H1 (cell line): ENCODE measurements at regions not wholly inside any gene's neighbourhood (a gene's known extent, or its start where the extent isn't known, plus 50 kb on each side); places are given as distances from the start of the nearest gene placed in this dataset.

Experiments used
- BCL11A ChIP-seq, 2 experiments: IDR thresholded peaks; one replicate each; pipeline ENCODE4 v1.6.1; 2011; ENCODE audit warnings: low read depth in 2 of 2, low read length in 2 of 2, mild to moderate bottlenecking in 2 of 2
- CEBPB ChIP-seq: IDR thresholded peaks from 2 replicates; pipeline ENCODE4 v1.6.1; 2012; ENCODE audit warnings: low read depth, low read length
- CHD7 ChIP-seq: fragments of 300-600 bp; sonication (generic); IDR thresholded peaks from 2 replicates; pipeline ENCODE4 v1.7.1; 2012; ENCODE audit warnings: low read length, moderate library complexity, mild to moderate bottlenecking, inconsistent platforms; ENCODE audit not compliant: insufficient replicate concordance
- EZH2 ChIP-seq: fragments of 200-600 bp; sonication (generic); IDR thresholded peaks from 2 replicates; pipeline ENCODE4 v1.7.1; 2012; ENCODE audit warnings: low read depth, mild to moderate bottlenecking, moderate library complexity, low read length, inconsistent platforms; ENCODE audit not compliant: severe bottlenecking
- FOSL1 ChIP-seq: IDR thresholded peaks from 2 replicates; pipeline ENCODE4 v1.6.1; 2011; ENCODE audit warnings: mild to moderate bottlenecking, low read depth, low read length, moderate library complexity; ENCODE audit not compliant: insufficient read depth
- JUN ChIP-seq: IDR thresholded peaks from 2 replicates; pipeline ENCODE4 v1.6.1; 2011; ENCODE audit warnings: low read depth, mild to moderate bottlenecking, improper control_type of control experiment, low read length
- MAFK ChIP-seq: IDR thresholded peaks from 2 replicates; pipeline ENCODE4 v1.6.1; 2012; ENCODE audit warnings: low read depth, mild to moderate bottlenecking, improper control_type of control experiment, low read length
- RBBP5 ChIP-seq: IDR thresholded peaks from 2 replicates; pipeline ENCODE4 v1.7.1; 2012; ENCODE audit warnings: low read depth, mild to moderate bottlenecking, inconsistent platforms, low read length, moderate library complexity, borderline replicate concordance
- SIX5 ChIP-seq: IDR thresholded peaks from 2 replicates; pipeline ENCODE4 v1.6.1; 2011; ENCODE audit warnings: mild to moderate bottlenecking, low read depth, low read length
- SP1 ChIP-seq: IDR thresholded peaks from 2 replicates; pipeline ENCODE4 v1.6.1; 2011; ENCODE audit warnings: low read depth, low read length
- USF2 ChIP-seq: IDR thresholded peaks from 2 replicates; pipeline ENCODE4 v1.6.1; 2011; ENCODE audit warnings: low read length, improper control_type of control experiment
- ZNF274 ChIP-seq: IDR thresholded peaks from 2 replicates; pipeline ENCODE4 v1.7.0; 2012; ENCODE audit warnings: low read length, borderline replicate concordance; ENCODE audit errors: extremely low read depth

- TF ChIP-seq CHD7 (no peak), SIX5 (no peak), RBBP5 (no peak), JUN (no peak), SP1 (no peak), CEBPB (no peak), EZH2 (no peak), FOSL1 (no peak), MAFK (no peak), ZNF274 (no peak), BCL11A (IDR thresholded peaks at IDR 0.05; ENCODE audit: low read depth in 2 of 2, low read length in 2 of 2) (no peak), USF2 (no peak)
Observed at GRCh38 chr2:230657906-230658305, 54.7 kb upstream of the CAB39 start (continued).
